ENCODE measurements at regions not wholly inside any gene's neighbourhood (a gene's known extent, or its start where the extent isn't known, plus 50 kb on each side); places are given as distances from the start of the nearest gene placed in this dataset.

- no peak overlapping the region for H3K4me3 ChIP-seq (ENCODE audit: low read depth in 2 of 2, low read length in 2 of 2)
- H3K9me3 ChIP-seq (ENCODE audit: control insufficient read depth, insufficient read depth, low read depth, low read length) = no peaks in the 10 kb centered on the region
- ChIA-PET POLR2A (interaction anchor here (0.6 kb wide), 1 partner anchor 404 kb away, joined by 3 read pairs; no protein-coding TSS in a partner anchor), CTCF (no interaction called here)
- no peaks in the 10 kb centered on the region for H3K27me3 ChIP-seq (ENCODE audit: control insufficient read depth, insufficient read depth, low read length)
- DNase-seq (ENCODE audit: low read depth, low spot score) (no peak), ATAC-seq (peak; percentile 3; the same call in 1 of the 2 replicates)
- no peak overlapping the region for H3K27ac ChIP-seq (ENCODE audit: low read length)
- TF ChIP-seq TCF7L2 (IDR thresholded peaks at IDR 0.05; ENCODE audit: low read depth, low read length) (no peak), REST (IDR thresholded peaks at IDR 0.05; ENCODE audit: insufficient read depth in 1 of 2, low read depth in 2 of 2, low read length in 1 of 2) (no peak), SIN3A (IDR thresholded peaks at IDR 0.05; ENCODE audit: borderline replicate concordance, insufficient read depth, low read depth, low read length) (no peak), CTCF (IDR thresholded peaks at IDR 0.05) (no peak), POLR2AphosphoS5 (IDR thresholded peaks at IDR 0.05; ENCODE audit: low read depth, low read length) (no peak)
- in situ Hi-C loops (cut with HindIII; ENCODE audit: low pct_unique_long_range_greater_than_20kb, low sequenced_read_pairs) (no loop called here), intact Hi-C loops (cut with micrococcal nuclease; ENCODE audit: unreplicated experiment) (no loop called here)
- no peaks in the 10 kb centered on the region for H3K36me3 ChIP-seq (ENCODE audit: control insufficient read depth, insufficient read depth, low read length)
- no TSS peak for BruUV-seq (replicated peaks)
- H3K4me1 ChIP-seq (ENCODE audit: control insufficient read depth, insufficient read depth, low read length) = no peaks in the 10 kb centered on the region
These were observed 52.7 kb upstream of the ODC1 start for GRCh38 chr2:10500601-10501361.

- peak; percentile 39 for ATAC-seq
- in situ Hi-C loops (cut with HindIII; ENCODE audit: low pct_unique_long_range_greater_than_20kb, low sequenced_read_pairs) = no loop called here
- CTCF ChIA-PET = no interaction called here
These were observed 51.9 kb upstream of the ODC1 start for GRCh38 chr2:10499911-10500521.

More at GRCh38 chr2:10499911-10500521, 51.9 kb upstream of the ODC1 start:
- Histone ChIP-seq H3K9me3 (ENCODE audit: control insufficient read depth, insufficient read depth, low read depth, low read length) (no peaks in the 10 kb centered on the region), H3K27ac (ENCODE audit: low read length) (no peak overlapping the region), H3K27me3 (ENCODE audit: control insufficient read depth, insufficient read depth, low read length) (no peaks in the 10 kb centered on the region), H3K4me1 (ENCODE audit: control insufficient read depth, insufficient read depth, low read length) (no peaks in the 10 kb centered on the region), H3K4me3 (ENCODE audit: low read depth in 2 of 2, low read length in 2 of 2) (no peak overlapping the region), H3K36me3 (ENCODE audit: control insufficient read depth, insufficient read depth, low read length) (no peaks in the 10 kb centered on the region)
- POLR2A ChIA-PET = interaction anchor here (0.6 kb wide), 1 partner anchor 403 kb away, joined by 3 read pairs; no protein-coding TSS in a partner anchor
- no peak for DNase-seq (ENCODE audit: low read depth, low spot score)
- TF ChIP-seq REST (IDR thresholded peaks at IDR 0.05; ENCODE audit: insufficient read depth in 1 of 2, low read depth in 2 of 2, low read length in 1 of 2) = no peak
- TF ChIP-seq POLR2AphosphoS5 (IDR thresholded peaks at IDR 0.05; ENCODE audit: low read depth, low read length) = no peak
- TF ChIP-seq SIN3A (IDR thresholded peaks at IDR 0.05; ENCODE audit: borderline replicate concordance, insufficient read depth, low read depth, low read length) = no peak
- intact Hi-C loops (cut with micrococcal nuclease; ENCODE audit: unreplicated experiment) = no loop called here
- no TSS peak for BruUV-seq (replicated peaks)
